SH-SY5Y (cell line): ENCODE measurements at regions not wholly inside any gene's neighbourhood (a gene's known extent, or its start where the extent isn't known, plus 50 kb on each side); places are given as distances from the start of the nearest gene placed in this dataset.

ENCODE experiments used
- GATA2 ChIP-seq: IDR thresholded peaks from 2 replicates; pipeline ENCODE4 v1.6.1; 2011; ENCODE audit warnings: mild to moderate bottlenecking, low read depth, low read length
- GATA3 ChIP-seq: IDR thresholded peaks from 2 replicates; pipeline ENCODE4 v1.6.1; 2011; ENCODE audit warnings: low read depth, mild to moderate bottlenecking, low read length, moderate library complexity

- no peak for TF ChIP-seq GATA3
- TF ChIP-seq GATA2: no peak
Measured at GRCh38 chr7:131787101-131787500, 230.7 kb upstream of the PODXL start.
